MM.1S (cell line): ENCODE measurements at regions not wholly inside any gene's neighbourhood (a gene's known extent, or its start where the extent isn't known, plus 50 kb on each side); places are given as distances from the start of the nearest gene placed in this dataset.

ENCODE experiments used
- CTCF ChIP-seq: fragments of 300-600 bp; sonication (generic); IDR thresholded peaks from 2 replicates; pipeline ENCODE4 v1.5.1; 2016; ENCODE audit warnings: antibody characterized with exemption, low read length, mixed read lengths
- EZH2 ChIP-seq: fragments of 300-600 bp; sonication (generic); optimal IDR thresholded peaks from 2 replicates; pipeline ENCODE3; 2017; ENCODE audit warnings: low read depth, mild to moderate bottlenecking, antibody characterized with exemption, low read length, mixed read lengths
- EZH2phosphoT487 ChIP-seq: fragments of 300-600 bp; sonication (generic); IDR thresholded peaks from 2 replicates; pipeline ENCODE4 v1.6.1; 2018; ENCODE audit warnings: antibody characterized with exemption, low read length

- TF ChIP-seq CTCF: no peak
- no peak for TF ChIP-seq EZH2
- no peak for TF ChIP-seq EZH2phosphoT487
These were observed 1568.7 kb upstream of the CELF4 start for GRCh38 chr18:39134255-39134654.
